CD4-positive, alpha-beta memory T cell (primary cell): ENCODE measurements at regions not wholly inside any gene's neighbourhood (a gene's known extent, or its start where the extent isn't known, plus 50 kb on each side); places are given as distances from the start of the nearest gene placed in this dataset.
"Not testable (repeated sequence)": the region's sequence is repeated elsewhere in the genome, so short reads cannot be mapped to it uniquely, and the experiment has no call there.

Source experiments
- CTCF ChIA-PET: fragments of 350-600 bp; sonication (Branson Sonifier 250); formaldehyde crosslinking; loops from one replicate; lab custom pipeline; 2021; ENCODE audit warnings: inconsistent platforms; ENCODE audit not compliant: partially characterized antibody; lab: Charles Lee
- POLR2A ChIA-PET: fragments of 350-600 bp; sonication (Branson Sonifier 250); formaldehyde crosslinking; loops from one replicate; lab custom pipeline; 2021; ENCODE audit not compliant: partially characterized antibody; lab: Charles Lee
- DNase-seq, 5 donors: peaks; one replicate each; pipeline versions ENCODE4 v3.0.0 to v3.0.0-alpha.2; 2020 to 2022; ENCODE audit warnings: mixed read lengths in 1 of 5
- H3K27ac ChIP-seq: one replicate; pipeline ENCODE4 v1.7.0; 2013; ENCODE audit warnings: low read depth, low read length
- H3K27me3 ChIP-seq: 2 replicates; pipeline ENCODE4 v1.7.0; 2013; ENCODE audit warnings: mild to moderate bottlenecking, low read length, moderate library complexity; ENCODE audit not compliant: insufficient read depth
- H3K36me3 ChIP-seq: 2 replicates; pipeline ENCODE4 v1.7.0; 2013; ENCODE audit warnings: mild to moderate bottlenecking, low read length, moderate library complexity; ENCODE audit not compliant: insufficient read depth
- H3K4me1 ChIP-seq: 2 replicates; pipeline ENCODE4 v1.7.0; 2013; ENCODE audit warnings: mild to moderate bottlenecking, low read length, moderate library complexity; ENCODE audit not compliant: insufficient read depth
- H3K4me3 ChIP-seq, 2 donors: one replicate each; pipeline ENCODE4 v1.7.0; 2013; ENCODE audit warnings: low read length in 2 of 2, mild to moderate bottlenecking in 1 of 2
- H3K9me3 ChIP-seq, 2 donors: one replicate each; pipeline ENCODE4 v1.7.0; 2013; ENCODE audit warnings: low read length in 2 of 2, control low read depth in 1 of 2; ENCODE audit not compliant: control insufficient read depth in 1 of 2
- H3K27ac Mint-ChIP-seq, 7 donors: one replicate each; pipeline ENCODE4 v1.8.0; 2020 to 2021; ENCODE audit warnings: mixed read lengths in 7 of 7, mild to moderate bottlenecking in 6 of 7, inconsistent platforms in 3 of 7, moderate library complexity in 3 of 7
- H3K27me3 Mint-ChIP-seq, 2 donors: one replicate each; pipeline ENCODE4 v1.8.0; 2020 to 2021; ENCODE audit warnings: mixed read lengths in 2 of 2
- H3K36me3 Mint-ChIP-seq, 2 donors: one replicate each; pipeline ENCODE4 v1.8.0; 2020 to 2021; ENCODE audit warnings: mixed read lengths in 2 of 2, inconsistent platforms in 1 of 2, mild to moderate bottlenecking in 1 of 2
- H3K4me1 Mint-ChIP-seq, 4 donors: one replicate each; pipeline ENCODE4 v1.8.0; 2020 to 2021; ENCODE audit warnings: mixed read lengths in 4 of 4, mild to moderate bottlenecking in 1 of 4
- H3K4me3 Mint-ChIP-seq, 8 donors: one replicate each; pipeline ENCODE4 v1.8.0; 2020 to 2021; ENCODE audit warnings: mixed read lengths in 8 of 8, mild to moderate bottlenecking in 7 of 8, moderate library complexity in 6 of 8, inconsistent platforms in 3 of 8
- H3K9me3 Mint-ChIP-seq, 8 donors: one replicate each; pipeline ENCODE4 v1.8.0; 2020 to 2021; ENCODE audit warnings: mixed read lengths in 8 of 8, mild to moderate bottlenecking in 5 of 8, inconsistent platforms in 3 of 8, moderate library complexity in 1 of 8
- intact Hi-C: fragments of 100-400 bp; cut with micrococcal nuclease; formaldehyde crosslinking; loops from one replicate; pipeline ENCODE4 v1.15.1; 2023

- DNase-seq = no peak
- H3K4me1 Mint-ChIP-seq = no peaks in the 10 kb centered on the region
- H3K27me3 Mint-ChIP-seq = no peaks in the 10 kb centered on the region
- no peaks in the 10 kb centered on the region for H3K27me3 ChIP-seq
- no peaks in the 10 kb centered on the region for H3K36me3 Mint-ChIP-seq
- ChIA-PET POLR2A (no interaction called here), CTCF (no interaction called here)
- H3K4me3 Mint-ChIP-seq = no peak overlapping the region
- no peak overlapping the region for H3K27ac ChIP-seq
- H3K9me3 ChIP-seq = no peaks in the 10 kb centered on the region
- H3K9me3 Mint-ChIP-seq = peaks cover 0 to 18% (median 7%) of the 10 kb centered on the region in 8 donors
- no peak overlapping the region for H3K4me3 ChIP-seq
- no peaks in the 10 kb centered on the region for H3K4me1 ChIP-seq
- no peaks in the 10 kb centered on the region for H3K36me3 ChIP-seq
- H3K27ac Mint-ChIP-seq = no peak overlapping the region
- intact Hi-C loops = no loop called here
Observed at GRCh38 chr14:80037349-80037748, 174.0 kb downstream of the DIO2 start.

- H3K4me1 ChIP-seq = no peaks in the 10 kb centered on the region
- H3K4me3 ChIP-seq = no peak overlapping the region
- H3K27me3 ChIP-seq = no peaks in the 10 kb centered on the region
- no peak overlapping the region for H3K27ac ChIP-seq
- Mint-ChIP-seq H3K4me1 (no peaks in the 10 kb centered on the region), H3K27ac (no peak overlapping the region), H3K36me3 (no peaks in the 10 kb centered on the region), H3K4me3 (no peak overlapping the region), H3K9me3 (peaks cover 3 to 13% (median 7%) of the 10 kb centered on the region in 8 donors), H3K27me3 (no peaks in the 10 kb centered on the region)
- intact Hi-C loops = no loop called here
- no peaks in the 10 kb centered on the region for H3K9me3 ChIP-seq
- no peaks in the 10 kb centered on the region for H3K36me3 ChIP-seq
- POLR2A ChIA-PET = no interaction called here
- no peak for DNase-seq
- CTCF ChIA-PET = no interaction called here
Observed at GRCh38 chr14:80024417-80024816, 186.9 kb downstream of the DIO2 start.

- H3K4me3 ChIP-seq, intact Hi-C loops, H3K4me1 ChIP-seq, H3K27me3 Mint-ChIP-seq, H3K36me3 ChIP-seq, DNase-seq, POLR2A ChIA-PET, H3K27me3 ChIP-seq, H3K27ac ChIP-seq, H3K4me3 Mint-ChIP-seq, CTCF ChIA-PET, H3K9me3 ChIP-seq, H3K27ac Mint-ChIP-seq, H3K4me1 Mint-ChIP-seq, H3K36me3 Mint-ChIP-seq: not testable (repeated sequence)
- H3K9me3 Mint-ChIP-seq = peaks cover 0 to 18% (median 7%) of the 10 kb centered on the region in 8 donors
Observed at GRCh38 chr14:80018476-80018875, 192.8 kb downstream of the DIO2 start.

GRCh38 chr14:80017795-80018194, 193.5 kb downstream of the DIO2 start:
- intact Hi-C loops = no loop called here
- Mint-ChIP-seq H3K36me3 (no peaks in the 10 kb centered on the region), H3K4me1 (no peaks in the 10 kb centered on the region), H3K4me3 (no peak overlapping the region), H3K27ac (no peak overlapping the region), H3K9me3 (peaks cover 0 to 18% (median 7%) of the 10 kb centered on the region in 8 donors), H3K27me3 (no peaks in the 10 kb centered on the region)
- no peak overlapping the region for H3K4me3 ChIP-seq
- no peak for DNase-seq
- POLR2A ChIA-PET = no interaction called here
- H3K36me3 ChIP-seq = no peaks in the 10 kb centered on the region
- CTCF ChIA-PET = no interaction called here
- H3K27ac ChIP-seq = no peak overlapping the region
- H3K27me3 ChIP-seq = no peaks in the 10 kb centered on the region
- H3K4me1 ChIP-seq = no peaks in the 10 kb centered on the region
- H3K9me3 ChIP-seq = peaks cover 0 to 5% of the 10 kb centered on the region in 2 donors

- H3K36me3 Mint-ChIP-seq, H3K4me1 ChIP-seq, H3K27ac ChIP-seq, H3K36me3 ChIP-seq, H3K27me3 Mint-ChIP-seq, H3K4me3 Mint-ChIP-seq, H3K4me1 Mint-ChIP-seq, H3K27me3 ChIP-seq, intact Hi-C loops, H3K4me3 ChIP-seq, POLR2A ChIA-PET, H3K9me3 ChIP-seq, DNase-seq, CTCF ChIA-PET, H3K27ac Mint-ChIP-seq: not testable (repeated sequence)
- H3K9me3 Mint-ChIP-seq = peaks cover 0 to 15% (median 6%) of the 10 kb centered on the region in 8 donors
Observed at GRCh38 chr14:80010245-80010644, 201.1 kb downstream of the DIO2 start.

GRCh38 chr14:80005561-80005960, 205.7 kb downstream of the DIO2 start:
- Mint-ChIP-seq H3K4me1 (no peaks in the 10 kb centered on the region), H3K27me3 (no peaks in the 10 kb centered on the region)

GRCh38 chr14:80004871-80005270, 206.4 kb downstream of the DIO2 start:
- POLR2A ChIA-PET = no interaction called here
- H3K36me3 Mint-ChIP-seq = no peaks in the 10 kb centered on the region

More at GRCh38 chr14:80005561-80005960, 205.7 kb downstream of the DIO2 start:
- CTCF ChIA-PET = no interaction called here
- Mint-ChIP-seq H3K9me3 (peaks cover 0 to 7% (median 0%) of the 10 kb centered on the region in 8 donors), H3K27ac (no peak overlapping the region), H3K4me3 (no peak overlapping the region), H3K36me3 (no peaks in the 10 kb centered on the region)
- intact Hi-C loops = no loop called here
- H3K9me3 ChIP-seq = no peaks in the 10 kb centered on the region
- no peaks in the 10 kb centered on the region for H3K4me1 ChIP-seq
- no peak overlapping the region for H3K27ac ChIP-seq
- POLR2A ChIA-PET = no interaction called here
- no peaks in the 10 kb centered on the region for H3K36me3 ChIP-seq
- H3K4me3 ChIP-seq = no peak overlapping the region
- no peaks in the 10 kb centered on the region for H3K27me3 ChIP-seq
- DNase-seq = no peak

GRCh38 chr14:80003138-80003537, 208.2 kb downstream of the DIO2 start:
- Mint-ChIP-seq H3K36me3 (no peaks in the 10 kb centered on the region), H3K9me3 (peaks cover 0 to 7% (median 2%) of the 10 kb centered on the region in 8 donors), H3K4me1 (no peaks in the 10 kb centered on the region), H3K4me3 (no peak overlapping the region), H3K27me3 (no peaks in the 10 kb centered on the region), H3K27ac (no peak overlapping the region)
- no peaks in the 10 kb centered on the region for H3K27me3 ChIP-seq
- ChIA-PET POLR2A (no interaction called here), CTCF (no interaction called here)
- intact Hi-C loops = no loop called here
- no peak for DNase-seq
- H3K36me3 ChIP-seq = no peaks in the 10 kb centered on the region
- no peak overlapping the region for H3K4me3 ChIP-seq
- no peaks in the 10 kb centered on the region for H3K9me3 ChIP-seq
- H3K27ac ChIP-seq = no peak overlapping the region
- H3K4me1 ChIP-seq = no peaks in the 10 kb centered on the region

More at GRCh38 chr14:80004871-80005270, 206.4 kb downstream of the DIO2 start:
- H3K27me3 Mint-ChIP-seq = no peaks in the 10 kb centered on the region
- no peaks in the 10 kb centered on the region for H3K9me3 ChIP-seq
- no peak overlapping the region for H3K27ac ChIP-seq
- intact Hi-C loops = no loop called here
- no peaks in the 10 kb centered on the region for H3K27me3 ChIP-seq
- CTCF ChIA-PET = interaction anchor here (0.9 kb wide), 1 partner anchor 33 kb away, joined by 3 read pairs; no protein-coding TSS in a partner anchor
- no peak overlapping the region for H3K4me3 Mint-ChIP-seq
- H3K9me3 Mint-ChIP-seq = peaks cover 0 to 7% (median 0%) of the 10 kb centered on the region in 8 donors
- H3K36me3 ChIP-seq = no peaks in the 10 kb centered on the region
- H3K4me3 ChIP-seq = no peak overlapping the region
- no peaks in the 10 kb centered on the region for H3K4me1 ChIP-seq
- H3K4me1 Mint-ChIP-seq = no peaks in the 10 kb centered on the region
- no peak for DNase-seq
- no peak overlapping the region for H3K27ac Mint-ChIP-seq
